ENCODE measurements at regions not wholly inside any gene's neighbourhood (a gene's known extent, or its start where the extent isn't known, plus 50 kb on each side); places are given as distances from the start of the nearest gene placed in this dataset.

DNA sequence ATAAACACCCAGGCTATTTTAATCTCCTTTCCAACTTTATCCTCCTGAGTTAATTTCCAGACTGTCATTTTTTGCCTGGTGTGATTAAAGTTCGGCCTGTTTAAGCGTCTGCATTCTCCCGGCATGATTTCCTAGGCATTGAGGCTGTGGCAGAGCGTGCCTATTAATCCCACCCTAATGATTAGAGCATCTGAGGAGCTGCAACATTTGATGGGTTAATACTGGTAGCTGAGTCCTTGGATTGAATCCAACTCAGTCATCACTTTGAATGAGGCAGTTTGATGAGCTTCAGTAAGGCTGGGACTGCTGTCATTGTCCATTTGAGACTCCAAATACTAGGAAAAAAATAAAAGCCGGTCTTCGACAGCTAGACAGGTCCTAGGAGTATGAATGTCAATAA, 882.5 kb downstream of the SLC4A3 start:
- H3K9ac ChIP-seq (ENCODE audit: insufficient read depth in 1 of 2, low read depth in 2 of 2, low read length in 2 of 2) = no peak overlapping the region
- no peak overlapping the region for H3K4me3 ChIP-seq
- CTCF ChIA-PET (ENCODE audit: low intra/inter-chr PET ratio) = no interaction called here
- no peak for FAIRE-seq
- no peaks in the 10 kb centered on the region for H3K36me3 ChIP-seq (ENCODE audit: control insufficient read depth, insufficient read depth, low read length)
- BruUV-seq (replicated peaks) = no TSS peak
- no peak for DNase-seq (ENCODE audit: extremely low read depth in 1 of 4, low spot score in 3 of 4)
- no peaks in the 10 kb centered on the region for H3K9me1 ChIP-seq (ENCODE audit: control insufficient read depth, insufficient read depth, low read length)
- no peaks in the 10 kb centered on the region for H3K9me3 ChIP-seq (replicated peaks; ENCODE audit: control insufficient read depth, insufficient read depth, low read depth, low read length)
- H3K27ac ChIP-seq (ENCODE audit: extremely low read depth, low read depth, low read length) = no peak overlapping the region
- H3K4me2 ChIP-seq (ENCODE audit: insufficient read depth, low read length) = no peak overlapping the region
- H4K20me1 ChIP-seq (replicated peaks; ENCODE audit: control insufficient read depth, insufficient read depth, low read length) = no peaks in the 10 kb centered on the region
- POLR2A ChIA-PET = no interaction called here
- in situ Hi-C loops (cut with MboI) = no loop called here
- no peaks in the 10 kb centered on the region for H3K27me3 ChIP-seq (ENCODE audit: control insufficient read depth in 2 of 2, insufficient read depth in 2 of 2, low read length in 2 of 2)
- no peak for ATAC-seq
- H2AFZ ChIP-seq (ENCODE audit: low read depth, low read length) = no peak overlapping the region
- intact Hi-C loops (cut with micrococcal nuclease) = no loop called here
- WGBS (ENCODE audit: insufficient coverage, low coverage, missing lambda C conversion rate) = 2% methylated on average over 6 of the region's 6 CpGs
- no peaks in the 10 kb centered on the region for H3K79me2 ChIP-seq (ENCODE audit: control insufficient read depth, insufficient read depth, low read length)
- H3K4me1 ChIP-seq (replicated peaks in 1 of 2; ENCODE audit: control insufficient read depth in 2 of 2, insufficient read depth in 2 of 2, low read length in 2 of 2) = no peaks in the 10 kb centered on the region
- TF ChIP-seq, protein P1, sequence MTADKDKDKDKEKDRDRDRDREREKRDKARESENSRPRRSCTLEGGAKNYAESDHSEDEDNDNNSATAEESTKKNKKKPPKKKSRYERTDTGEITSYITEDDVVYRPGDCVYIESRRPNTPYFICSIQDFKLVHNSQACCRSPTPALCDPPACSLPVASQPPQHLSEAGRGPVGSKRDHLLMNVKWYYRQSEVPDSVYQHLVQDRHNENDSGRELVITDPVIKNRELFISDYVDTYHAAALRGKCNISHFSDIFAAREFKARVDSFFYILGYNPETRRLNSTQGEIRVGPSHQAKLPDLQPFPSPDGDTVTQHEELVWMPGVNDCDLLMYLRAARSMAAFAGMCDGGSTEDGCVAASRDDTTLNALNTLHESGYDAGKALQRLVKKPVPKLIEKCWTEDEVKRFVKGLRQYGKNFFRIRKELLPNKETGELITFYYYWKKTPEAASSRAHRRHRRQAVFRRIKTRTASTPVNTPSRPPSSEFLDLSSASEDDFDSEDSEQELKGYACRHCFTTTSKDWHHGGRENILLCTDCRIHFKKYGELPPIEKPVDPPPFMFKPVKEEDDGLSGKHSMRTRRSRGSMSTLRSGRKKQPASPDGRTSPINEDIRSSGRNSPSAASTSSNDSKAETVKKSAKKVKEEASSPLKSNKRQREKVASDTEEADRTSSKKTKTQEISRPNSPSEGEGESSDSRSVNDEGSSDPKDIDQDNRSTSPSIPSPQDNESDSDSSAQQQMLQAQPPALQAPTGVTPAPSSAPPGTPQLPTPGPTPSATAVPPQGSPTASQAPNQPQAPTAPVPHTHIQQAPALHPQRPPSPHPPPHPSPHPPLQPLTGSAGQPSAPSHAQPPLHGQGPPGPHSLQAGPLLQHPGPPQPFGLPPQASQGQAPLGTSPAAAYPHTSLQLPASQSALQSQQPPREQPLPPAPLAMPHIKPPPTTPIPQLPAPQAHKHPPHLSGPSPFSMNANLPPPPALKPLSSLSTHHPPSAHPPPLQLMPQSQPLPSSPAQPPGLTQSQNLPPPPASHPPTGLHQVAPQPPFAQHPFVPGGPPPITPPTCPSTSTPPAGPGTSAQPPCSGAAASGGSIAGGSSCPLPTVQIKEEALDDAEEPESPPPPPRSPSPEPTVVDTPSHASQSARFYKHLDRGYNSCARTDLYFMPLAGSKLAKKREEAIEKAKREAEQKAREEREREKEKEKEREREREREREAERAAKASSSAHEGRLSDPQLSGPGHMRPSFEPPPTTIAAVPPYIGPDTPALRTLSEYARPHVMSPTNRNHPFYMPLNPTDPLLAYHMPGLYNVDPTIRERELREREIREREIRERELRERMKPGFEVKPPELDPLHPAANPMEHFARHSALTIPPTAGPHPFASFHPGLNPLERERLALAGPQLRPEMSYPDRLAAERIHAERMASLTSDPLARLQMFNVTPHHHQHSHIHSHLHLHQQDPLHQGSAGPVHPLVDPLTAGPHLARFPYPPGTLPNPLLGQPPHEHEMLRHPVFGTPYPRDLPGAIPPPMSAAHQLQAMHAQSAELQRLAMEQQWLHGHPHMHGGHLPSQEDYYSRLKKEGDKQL (CRISPR knock-in tag; IDR thresholded peaks at IDR 0.05; ENCODE audit: borderline replicate concordance) = no peak
- TF ChIP-seq NFXL1 (CRISPR knock-in tag; IDR thresholded peaks at IDR 0.05) (no peak), SLC30A9 (CRISPR knock-in tag; IDR thresholded peaks at IDR 0.05) (no peak)
- TF ChIP-seq, protein P2, sequence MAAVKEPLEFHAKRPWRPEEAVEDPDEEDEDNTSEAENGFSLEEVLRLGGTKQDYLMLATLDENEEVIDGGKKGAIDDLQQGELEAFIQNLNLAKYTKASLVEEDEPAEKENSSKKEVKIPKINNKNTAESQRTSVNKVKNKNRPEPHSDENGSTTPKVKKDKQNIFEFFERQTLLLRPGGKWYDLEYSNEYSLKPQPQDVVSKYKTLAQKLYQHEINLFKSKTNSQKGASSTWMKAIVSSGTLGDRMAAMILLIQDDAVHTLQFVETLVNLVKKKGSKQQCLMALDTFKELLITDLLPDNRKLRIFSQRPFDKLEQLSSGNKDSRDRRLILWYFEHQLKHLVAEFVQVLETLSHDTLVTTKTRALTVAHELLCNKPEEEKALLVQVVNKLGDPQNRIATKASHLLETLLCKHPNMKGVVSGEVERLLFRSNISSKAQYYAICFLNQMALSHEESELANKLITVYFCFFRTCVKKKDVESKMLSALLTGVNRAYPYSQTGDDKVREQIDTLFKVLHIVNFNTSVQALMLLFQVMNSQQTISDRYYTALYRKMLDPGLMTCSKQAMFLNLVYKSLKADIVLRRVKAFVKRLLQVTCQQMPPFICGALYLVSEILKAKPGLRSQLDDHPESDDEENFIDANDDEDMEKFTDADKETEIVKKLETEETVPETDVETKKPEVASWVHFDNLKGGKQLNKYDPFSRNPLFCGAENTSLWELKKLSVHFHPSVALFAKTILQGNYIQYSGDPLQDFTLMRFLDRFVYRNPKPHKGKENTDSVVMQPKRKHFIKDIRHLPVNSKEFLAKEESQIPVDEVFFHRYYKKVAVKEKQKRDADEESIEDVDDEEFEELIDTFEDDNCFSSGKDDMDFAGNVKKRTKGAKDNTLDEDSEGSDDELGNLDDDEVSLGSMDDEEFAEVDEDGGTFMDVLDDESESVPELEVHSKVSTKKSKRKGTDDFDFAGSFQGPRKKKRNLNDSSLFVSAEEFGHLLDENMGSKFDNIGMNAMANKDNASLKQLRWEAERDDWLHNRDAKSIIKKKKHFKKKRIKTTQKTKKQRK (IDR thresholded peaks at IDR 0.05; ENCODE audit: borderline replicate concordance, low read depth, low read length) = no peak

All from K562 (cell line).